Vagina (tissue), 2 donors: ENCODE measurements at regions not wholly inside any gene's neighbourhood (a gene's known extent, or its start where the extent isn't known, plus 50 kb on each side); places are given as distances from the start of the nearest gene placed in this dataset.

Source experiments
- DNase-seq, 2 donors: peaks; one replicate each; pipeline ENCODE4 v3.0.0-alpha.2; 2017; ENCODE audit errors: extremely low spot score in 2 of 2
- H3K27ac ChIP-seq: fragments of 200-600 bp; sonication (generic); one replicate; pipeline ENCODE4 v1.5.1; 2019
- H3K27me3 ChIP-seq: fragments of 200-600 bp; sonication (generic); one replicate; pipeline ENCODE4 v1.5.1; 2019
- H3K36me3 ChIP-seq, 2 donors: fragments of 200-600 bp; sonication (generic); one replicate each; pipeline ENCODE4 v1.5.1; 2017 to 2019
- H3K4me1 ChIP-seq: fragments of 200-600 bp; sonication (generic); one replicate; pipeline ENCODE4 v1.5.1; 2019
- H3K4me3 ChIP-seq, 2 donors: fragments of 200-600 bp; sonication (generic); 1 replicate in 1 of 2; 2 replicates in 1 of 2; pipeline ENCODE4 v1.5.1; 2016 to 2019
- H3K9me3 ChIP-seq: fragments of 200-600 bp; sonication (generic); one replicate; pipeline ENCODE4 v1.5.1; 2019
- POLR2A ChIP-seq, 2 donors: fragments of 450-650 bp; IDR thresholded peaks; one replicate each; pipeline ENCODE4 v1.6.1; 2017; ENCODE audit warnings: antibody characterized with exemption in 2 of 2, mild to moderate bottlenecking in 2 of 2, moderate library complexity in 2 of 2
- POLR2AphosphoS5 ChIP-seq, 2 donors: sonication (generic); formaldehyde crosslinking; IDR thresholded peaks; one replicate each; pipeline ENCODE4 v1.9.0; 2017; ENCODE audit warnings: antibody characterized with exemption in 2 of 2, mild to moderate bottlenecking in 2 of 2, low read depth in 1 of 2; ENCODE audit not compliant: insufficient read depth in 1 of 2
- intact Hi-C: fragments of 100-400 bp; cut with DNase I; formaldehyde crosslinking; loops from one replicate; pipeline ENCODE4 v1.15.1; 2023
- TF ChIP-seq, protein P1 (sequence below), 3 experiments: fragments of 450-650 bp in 2 of 3; fragments of 200-600 bp in 1 of 3; sonication (generic) in 1 of 3; IDR thresholded peaks; one replicate each; pipeline ENCODE4 v1.5.1; 2017 to 2019; ENCODE audit warnings: antibody characterized with exemption in 3 of 3, mild to moderate bottlenecking in 2 of 3, moderate library complexity in 2 of 3

DNA sequence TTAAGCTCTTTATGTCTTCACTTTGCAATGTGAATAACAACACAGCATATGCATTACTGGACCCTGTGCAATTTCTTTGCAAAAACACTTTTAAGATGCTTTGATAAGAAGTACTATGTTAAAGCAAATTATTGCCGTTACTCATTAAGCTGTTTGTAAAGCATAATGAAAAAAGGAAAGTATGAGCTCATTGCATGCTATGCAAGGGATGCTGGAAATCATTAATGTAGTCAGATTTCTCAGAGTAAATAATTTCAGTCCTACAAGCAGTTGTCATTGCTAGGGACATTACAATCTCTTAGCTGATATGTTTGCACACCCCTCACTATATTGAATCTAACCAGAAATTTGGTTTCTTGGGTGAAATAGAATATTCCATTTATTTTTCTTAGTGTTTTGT lies 982.5 kb upstream of the ADGRL2 start:
- H3K9me3 ChIP-seq, result no peaks in the 10 kb centered on the region
- no peak for DNase-seq
- no peak overlapping the region for H3K4me3 ChIP-seq
- no peak overlapping the region for H3K27ac ChIP-seq
- H3K36me3 ChIP-seq, result no peaks in the 10 kb centered on the region
- H3K27me3 ChIP-seq, result no peaks in the 10 kb centered on the region
- TF ChIP-seq POLR2A (IDR thresholded peaks at IDR 0.05) (no peak), POLR2AphosphoS5 (IDR thresholded peaks at IDR 0.05; ENCODE audit: insufficient read depth in 1 of 2, low read depth in 1 of 2) (no peak)
- TF ChIP-seq, protein P1, sequence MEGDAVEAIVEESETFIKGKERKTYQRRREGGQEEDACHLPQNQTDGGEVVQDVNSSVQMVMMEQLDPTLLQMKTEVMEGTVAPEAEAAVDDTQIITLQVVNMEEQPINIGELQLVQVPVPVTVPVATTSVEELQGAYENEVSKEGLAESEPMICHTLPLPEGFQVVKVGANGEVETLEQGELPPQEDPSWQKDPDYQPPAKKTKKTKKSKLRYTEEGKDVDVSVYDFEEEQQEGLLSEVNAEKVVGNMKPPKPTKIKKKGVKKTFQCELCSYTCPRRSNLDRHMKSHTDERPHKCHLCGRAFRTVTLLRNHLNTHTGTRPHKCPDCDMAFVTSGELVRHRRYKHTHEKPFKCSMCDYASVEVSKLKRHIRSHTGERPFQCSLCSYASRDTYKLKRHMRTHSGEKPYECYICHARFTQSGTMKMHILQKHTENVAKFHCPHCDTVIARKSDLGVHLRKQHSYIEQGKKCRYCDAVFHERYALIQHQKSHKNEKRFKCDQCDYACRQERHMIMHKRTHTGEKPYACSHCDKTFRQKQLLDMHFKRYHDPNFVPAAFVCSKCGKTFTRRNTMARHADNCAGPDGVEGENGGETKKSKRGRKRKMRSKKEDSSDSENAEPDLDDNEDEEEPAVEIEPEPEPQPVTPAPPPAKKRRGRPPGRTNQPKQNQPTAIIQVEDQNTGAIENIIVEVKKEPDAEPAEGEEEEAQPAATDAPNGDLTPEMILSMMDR (IDR thresholded peaks at IDR 0.05), result no peak
- no peaks in the 10 kb centered on the region for H3K4me1 ChIP-seq
- intact Hi-C loops, result no loop called here

DNA sequence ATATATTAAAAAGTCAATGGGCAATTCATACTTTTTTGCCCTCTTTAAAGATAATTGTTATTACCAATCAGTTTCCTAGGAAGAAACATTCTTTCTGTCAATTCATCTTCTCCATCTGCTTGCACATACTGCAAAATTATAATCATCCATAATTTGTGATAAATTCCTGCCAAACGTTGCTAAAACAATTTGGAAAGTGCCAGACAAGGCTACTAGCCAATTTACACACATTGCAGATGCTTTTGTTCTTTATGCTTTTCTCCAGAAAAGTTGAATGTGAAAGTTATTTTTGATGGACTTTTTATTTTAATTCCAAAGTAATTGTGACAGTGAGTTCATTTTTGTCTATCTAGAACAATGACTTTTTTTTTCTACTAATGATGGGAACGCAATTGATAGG lies 992.8 kb upstream of the ADGRL2 start:
- Histone ChIP-seq H3K4me1 (no peaks in the 10 kb centered on the region), H3K36me3 (no peaks in the 10 kb centered on the region), H3K27ac (no peak overlapping the region), H3K9me3 (no peaks in the 10 kb centered on the region), H3K27me3 (no peaks in the 10 kb centered on the region), H3K4me3 (no peak overlapping the region)
- TF ChIP-seq POLR2A (IDR thresholded peaks at IDR 0.05), result no peak
- TF ChIP-seq, protein P1 (IDR thresholded peaks at IDR 0.05), result no peak
- no peak for TF ChIP-seq POLR2AphosphoS5 (IDR thresholded peaks at IDR 0.05; ENCODE audit: insufficient read depth in 1 of 2, low read depth in 1 of 2)
- DNase-seq, result no peak
- intact Hi-C loops, result no loop called here

DNA sequence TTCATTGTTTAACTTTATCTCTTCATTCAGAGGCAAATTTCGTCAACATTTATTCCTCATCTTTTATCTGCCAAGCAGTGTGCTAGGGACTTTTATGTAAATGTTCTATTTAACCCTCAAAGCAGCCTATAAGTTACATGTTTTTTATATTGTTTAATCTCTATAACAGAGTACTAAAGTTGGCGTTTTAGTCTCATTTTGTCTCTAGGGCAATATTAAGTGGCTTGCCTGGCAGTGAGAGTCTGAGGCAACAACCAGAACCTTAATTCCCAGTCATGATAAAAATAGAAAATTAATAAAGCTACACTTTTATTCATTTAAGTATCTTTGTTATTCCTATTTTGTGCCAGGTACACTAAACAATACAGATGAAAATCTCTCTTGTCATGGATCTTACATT lies 994.3 kb upstream of the ADGRL2 start:
- Histone ChIP-seq H3K27me3 (no peaks in the 10 kb centered on the region), H3K4me3 (no peak overlapping the region), H3K4me1 (no peaks in the 10 kb centered on the region), H3K36me3 (no peaks in the 10 kb centered on the region), H3K27ac (no peak overlapping the region), H3K9me3 (no peaks in the 10 kb centered on the region)
- intact Hi-C loops, result no loop called here
- no peak for DNase-seq
- TF ChIP-seq POLR2A (IDR thresholded peaks at IDR 0.05), result no peak
- no peak for TF ChIP-seq POLR2AphosphoS5 (IDR thresholded peaks at IDR 0.05; ENCODE audit: insufficient read depth in 1 of 2, low read depth in 1 of 2)
- TF ChIP-seq, protein P1 (IDR thresholded peaks at IDR 0.05), result no peak

DNA sequence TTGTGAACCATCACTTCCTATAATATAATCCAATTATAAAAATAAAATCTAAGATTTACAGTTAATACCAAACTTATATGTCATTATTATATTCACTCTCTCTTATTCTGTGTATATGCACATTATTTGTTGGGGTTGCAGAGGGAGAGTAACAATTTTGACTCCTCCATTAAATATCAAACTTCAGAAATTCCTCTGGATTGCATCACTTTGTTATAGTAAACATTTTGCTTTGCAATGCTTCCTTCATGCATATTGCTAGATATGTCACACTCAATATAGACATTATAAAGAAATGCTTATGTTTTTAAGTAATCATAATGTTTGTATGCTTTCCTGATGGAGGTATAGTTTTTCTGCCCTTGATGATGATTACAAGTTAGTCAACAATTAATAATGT lies 999.0 kb upstream of the ADGRL2 start:
- Histone ChIP-seq H3K36me3 (no peaks in the 10 kb centered on the region), H3K4me1 (no peaks in the 10 kb centered on the region), H3K9me3 (no peaks in the 10 kb centered on the region), H3K4me3 (no peak overlapping the region), H3K27me3 (no peaks in the 10 kb centered on the region), H3K27ac (no peak overlapping the region)
- no peak for TF ChIP-seq POLR2A (IDR thresholded peaks at IDR 0.05)
- no peak for TF ChIP-seq POLR2AphosphoS5 (IDR thresholded peaks at IDR 0.05; ENCODE audit: insufficient read depth in 1 of 2, low read depth in 1 of 2)
- TF ChIP-seq, protein P1 (IDR thresholded peaks at IDR 0.05), result no peak
- intact Hi-C loops, result no loop called here
- DNase-seq, result no peak

DNA sequence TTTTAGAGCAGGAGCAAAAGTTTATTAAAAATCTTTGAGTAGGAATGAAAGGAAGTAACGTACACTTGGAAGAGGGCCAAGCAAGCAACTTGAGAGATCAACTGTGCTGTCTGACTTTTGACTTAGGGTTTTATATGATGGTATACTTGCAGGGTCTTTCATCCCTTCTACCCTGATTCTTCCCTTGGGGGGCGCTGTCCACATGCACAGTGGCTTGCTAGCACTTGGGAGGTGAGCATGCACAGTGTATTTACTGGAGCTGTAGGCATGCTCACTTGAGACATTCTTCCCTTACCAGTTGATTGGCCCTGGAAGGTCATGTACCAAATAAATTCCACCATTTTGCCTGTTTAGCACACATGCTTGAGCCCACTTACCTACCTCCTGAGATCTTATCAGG lies 1001.3 kb upstream of the ADGRL2 start:
- H3K27me3 ChIP-seq, result no peaks in the 10 kb centered on the region
- no peak overlapping the region for H3K4me3 ChIP-seq
- H3K36me3 ChIP-seq, result no peaks in the 10 kb centered on the region
- H3K4me1 ChIP-seq, result no peaks in the 10 kb centered on the region
- TF ChIP-seq, protein P1 (IDR thresholded peaks at IDR 0.05), result no peak
- TF ChIP-seq POLR2AphosphoS5 (IDR thresholded peaks at IDR 0.05; ENCODE audit: insufficient read depth in 1 of 2, low read depth in 1 of 2), result no peak
- no peak for TF ChIP-seq POLR2A (IDR thresholded peaks at IDR 0.05)
- no peaks in the 10 kb centered on the region for H3K9me3 ChIP-seq
- H3K27ac ChIP-seq, result no peak overlapping the region
- intact Hi-C loops, result no loop called here
- no peak for DNase-seq
